Fibroblast of upper back skin (primary cell): ENCODE measurements at regions not wholly inside any gene's neighbourhood (a gene's known extent, or its start where the extent isn't known, plus 50 kb on each side); places are given as distances from the start of the nearest gene placed in this dataset.
"Not testable (repeated sequence)": the region's sequence is repeated elsewhere in the genome, so short reads cannot be mapped to it uniquely, and the experiment has no call there.

Source experiments
- DNase-seq: peaks from one replicate; pipeline ENCODE4 v3.0.0-alpha.2; 2013

GRCh38 chr4:160117686-160118085 is 1014.8 kb downstream of the RAPGEF2 start:
- no peak for DNase-seq

- DNase-seq = not testable (repeated sequence)
Measured at GRCh38 chr4:160125576-160126287, 1022.9 kb downstream of the RAPGEF2 start.

DNA sequence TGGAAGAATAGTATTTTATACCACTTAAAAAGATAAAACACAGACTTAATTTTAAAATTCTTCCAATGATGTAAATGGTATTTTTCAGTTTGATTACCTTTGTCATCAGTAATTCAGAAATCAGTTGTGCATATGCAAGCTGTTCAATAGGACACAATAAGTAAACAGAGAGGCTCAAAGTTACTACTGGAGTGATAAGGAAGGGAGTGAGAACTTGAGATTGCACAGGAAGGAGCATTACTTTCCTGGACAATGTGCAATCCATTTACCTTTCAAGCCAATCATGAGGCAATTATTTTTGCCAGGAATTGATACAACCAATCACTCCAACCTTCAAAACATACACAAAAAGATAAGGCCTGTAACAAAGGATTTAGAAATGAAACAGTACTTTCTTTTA is 1024.3 kb downstream of the RAPGEF2 start:
- DNase-seq = no peak

DNA sequence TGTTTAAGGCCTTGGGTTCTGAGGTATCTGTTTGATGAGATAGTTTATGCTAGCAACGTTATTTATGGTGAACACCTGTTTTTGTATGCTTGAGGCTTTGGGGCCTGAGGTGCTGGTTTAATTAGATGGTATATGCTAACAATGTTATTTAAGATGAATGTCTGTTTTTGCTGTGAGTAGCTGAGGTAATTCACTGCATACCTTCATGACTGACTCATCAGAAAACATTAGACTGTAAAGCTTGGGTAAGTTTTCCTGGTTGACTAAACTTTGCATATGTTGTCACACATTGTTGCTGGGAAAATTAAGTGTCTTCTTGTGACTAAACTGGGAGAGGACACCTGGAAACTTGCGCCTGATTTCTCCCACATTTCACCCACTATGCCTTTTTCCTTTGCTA is 1026.6 kb downstream of the RAPGEF2 start:
- peak; percentile 62 for DNase-seq

DNA sequence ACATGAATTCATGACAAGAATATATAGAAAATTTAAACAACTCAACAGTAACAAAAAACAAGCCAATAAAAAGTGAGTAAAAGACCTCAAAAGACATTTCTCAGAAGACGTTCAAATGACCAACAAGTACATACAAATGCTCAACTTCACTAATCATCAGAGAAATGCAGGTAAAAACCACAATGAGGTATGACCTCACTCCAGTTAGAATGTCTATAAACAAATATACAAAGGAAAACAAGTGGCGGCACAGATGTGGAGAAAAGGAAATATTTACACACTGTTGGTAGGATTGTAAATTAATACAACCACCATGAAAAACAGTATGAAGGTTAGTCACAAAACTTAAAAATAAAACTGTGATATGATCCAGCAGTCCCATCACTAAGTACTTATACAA is 1033.1 kb downstream of the RAPGEF2 start:
- no peak for DNase-seq

- no peak for DNase-seq
Measured at GRCh38 chr4:160141206-160141605, 1038.3 kb downstream of the RAPGEF2 start.

GRCh38 chr4:160142579-160142978 is 1039.7 kb downstream of the RAPGEF2 start:
- no peak for DNase-seq

DNA sequence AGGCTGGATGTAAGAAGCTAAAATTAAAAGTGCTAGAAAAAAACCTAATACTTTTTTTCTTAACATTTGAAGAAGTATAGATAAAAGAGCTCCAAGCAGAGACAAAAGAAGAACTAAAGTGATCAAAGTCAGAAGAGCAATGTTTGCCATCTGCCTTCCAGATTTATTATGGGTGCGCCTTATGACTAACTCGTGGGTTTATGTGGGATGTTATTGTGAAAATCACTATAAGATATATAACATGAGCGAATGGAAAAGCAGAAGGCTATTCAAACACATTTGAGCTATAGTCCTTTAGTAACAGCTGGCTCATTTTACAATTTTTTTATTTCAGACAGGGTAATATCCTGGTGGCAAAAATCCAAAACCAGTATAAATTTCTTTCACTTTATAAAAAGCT is 1040.7 kb downstream of the RAPGEF2 start:
- DNase-seq = peak; percentile 34

DNA sequence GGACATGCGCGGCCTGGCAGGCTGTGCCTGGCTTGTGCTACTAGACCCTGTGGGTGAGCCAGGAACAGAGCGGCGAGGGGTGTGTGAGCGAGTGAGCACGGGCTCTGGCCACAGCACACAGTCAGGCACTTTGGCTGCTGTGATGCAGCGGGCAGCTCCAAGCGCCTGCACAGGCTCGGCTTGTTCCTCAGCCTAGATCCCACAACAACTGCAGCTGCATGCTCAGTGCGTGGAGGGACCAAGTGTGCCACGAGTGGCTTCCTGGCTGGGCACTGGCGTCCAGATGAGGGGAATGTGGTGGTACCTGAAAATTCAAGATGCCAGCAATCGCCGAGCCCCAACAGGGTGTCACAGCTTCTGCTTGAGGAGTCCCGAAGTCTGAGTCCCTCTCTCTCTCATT is 1056.6 kb downstream of the RAPGEF2 start:
- no peak for DNase-seq

DNA sequence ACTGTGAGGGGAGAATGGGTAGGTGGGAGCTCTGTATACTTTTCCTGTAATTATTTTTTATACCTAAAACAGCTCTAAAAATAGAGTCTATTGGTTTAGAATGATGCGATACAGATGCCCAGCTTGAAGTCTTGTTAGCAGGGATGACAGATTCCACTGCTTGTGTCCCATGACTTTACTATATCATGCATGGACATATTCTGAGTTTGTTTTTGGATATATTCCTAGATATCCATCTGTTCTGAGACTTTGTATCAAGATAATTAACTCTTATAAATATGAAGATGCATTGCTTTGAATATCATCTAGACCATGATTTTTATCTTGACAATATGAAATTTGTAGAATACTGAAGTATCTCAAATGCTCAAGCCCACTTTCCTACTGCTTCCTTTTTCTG is 1058.1 kb downstream of the RAPGEF2 start:
- no peak for DNase-seq

DNA sequence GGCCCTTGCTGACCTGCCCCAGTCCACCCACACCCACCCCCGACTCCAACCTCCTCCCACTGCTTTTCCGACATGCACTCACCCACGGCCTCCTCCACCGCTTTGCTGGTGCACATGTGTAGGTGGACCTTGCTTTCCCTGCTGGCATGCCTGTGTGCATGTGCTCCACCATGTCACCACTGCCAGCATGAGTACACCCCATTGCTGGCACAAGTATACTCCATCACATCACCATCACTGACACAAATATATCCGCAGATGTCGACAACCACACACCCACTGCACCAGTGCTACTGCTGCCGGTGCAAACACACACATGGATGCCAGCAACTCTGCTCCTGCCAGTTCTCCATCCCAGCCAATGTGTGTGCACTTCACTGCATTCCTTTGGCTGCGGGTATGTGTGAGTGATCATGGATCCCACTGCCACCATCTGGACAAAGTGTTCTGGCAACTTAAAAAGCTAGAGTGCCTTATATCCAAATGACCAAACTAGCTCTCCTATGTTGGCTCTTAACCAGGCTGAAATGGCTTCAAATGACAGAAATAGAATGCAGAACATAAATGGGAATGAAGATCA is 1072.3 kb downstream of the RAPGEF2 start:
- DNase-seq = peak; percentile 17

DNA sequence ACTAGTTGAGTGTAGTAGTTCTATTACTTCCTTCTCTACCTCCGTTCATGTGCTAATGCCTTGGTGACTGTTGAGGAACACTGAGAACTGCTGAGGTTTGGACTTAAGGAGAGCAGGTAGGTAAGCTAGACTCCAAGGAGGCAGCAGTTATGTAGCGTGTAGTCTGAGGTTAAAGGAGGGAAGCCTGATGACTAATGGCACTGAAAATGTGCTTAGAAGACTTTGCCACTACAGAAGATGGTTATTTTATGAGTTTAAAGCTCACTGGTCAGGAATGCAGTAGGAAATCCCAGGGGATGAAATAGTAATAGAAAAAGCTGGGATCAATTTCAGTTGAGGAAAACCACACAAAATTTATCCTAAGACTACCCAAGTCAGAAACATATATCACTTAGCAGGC is 1077.3 kb downstream of the RAPGEF2 start:
- DNase-seq = peak; percentile 95

DNA sequence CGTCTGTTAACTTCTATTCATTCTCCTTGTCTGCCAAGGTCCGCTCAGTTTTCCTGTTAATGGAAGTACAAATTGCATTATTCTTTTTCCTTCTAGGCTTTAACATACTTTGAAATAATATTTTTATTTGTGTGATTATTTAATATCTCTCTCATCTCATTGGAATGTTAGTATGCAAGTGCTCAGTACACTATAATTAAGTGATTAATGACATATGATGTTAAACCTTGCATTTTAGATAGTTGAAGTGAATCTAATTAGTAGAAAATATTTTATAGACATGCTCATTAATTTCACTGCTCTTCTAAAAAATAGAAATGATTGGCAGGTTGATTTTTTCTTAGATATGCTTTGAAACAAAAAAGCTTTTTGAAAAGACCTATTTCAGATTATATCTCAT is 1079.8 kb downstream of the RAPGEF2 start:
- DNase-seq = no peak

DNA sequence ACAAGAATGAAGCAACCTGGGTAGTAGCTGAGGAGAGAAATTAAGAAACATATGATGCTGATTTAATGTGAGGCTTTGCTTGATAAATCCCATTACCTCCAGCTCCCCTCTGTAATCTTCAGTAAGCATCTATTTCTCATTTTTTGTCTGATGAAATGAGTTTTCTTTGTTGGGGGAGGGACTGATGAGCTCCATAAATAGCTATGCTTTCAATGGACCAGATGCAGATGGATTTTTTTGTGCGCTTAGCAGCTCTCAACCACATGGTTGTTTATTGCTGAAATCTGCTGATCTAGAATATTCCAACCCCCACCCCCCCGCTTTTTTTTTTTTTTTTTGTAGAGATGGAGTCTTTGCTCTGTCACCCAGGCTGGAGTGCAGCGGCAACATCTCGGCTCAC is 1082.0 kb downstream of the RAPGEF2 start:
- DNase-seq = peak; percentile 37

- DNase-seq = no peak
Measured at GRCh38 chr4:160193787-160194186, 1090.9 kb downstream of the RAPGEF2 start.

DNA sequence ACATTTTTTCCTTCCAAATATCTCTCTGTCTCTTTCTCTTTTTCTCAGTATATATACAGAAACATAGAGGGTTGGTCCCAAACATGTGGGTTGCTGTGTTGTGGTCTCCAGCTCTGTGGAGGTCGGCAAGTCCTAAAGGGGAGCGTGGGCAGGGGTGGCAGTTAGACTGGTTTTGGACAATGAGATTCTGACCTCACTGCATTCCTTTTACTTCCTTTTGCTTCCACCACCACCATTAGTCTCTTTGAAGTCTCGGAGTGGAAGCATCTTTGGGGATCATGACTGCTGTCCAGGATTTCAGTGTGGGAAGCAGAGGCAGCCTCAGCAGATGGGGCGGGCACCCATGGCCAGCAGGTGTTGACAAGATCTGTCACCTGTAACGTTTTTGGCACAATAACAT is 1091.8 kb downstream of the RAPGEF2 start:
- DNase-seq = no peak

- DNase-seq = peak; percentile 56
Measured at GRCh38 chr4:160202802-160203201, 1099.9 kb downstream of the RAPGEF2 start.

GRCh38 chr4:160212078-160212477 is 1109.2 kb downstream of the RAPGEF2 start:
- no peak for DNase-seq

GRCh38 chr4:160213366-160213765 is 1110.5 kb downstream of the RAPGEF2 start:
- no peak for DNase-seq

DNA sequence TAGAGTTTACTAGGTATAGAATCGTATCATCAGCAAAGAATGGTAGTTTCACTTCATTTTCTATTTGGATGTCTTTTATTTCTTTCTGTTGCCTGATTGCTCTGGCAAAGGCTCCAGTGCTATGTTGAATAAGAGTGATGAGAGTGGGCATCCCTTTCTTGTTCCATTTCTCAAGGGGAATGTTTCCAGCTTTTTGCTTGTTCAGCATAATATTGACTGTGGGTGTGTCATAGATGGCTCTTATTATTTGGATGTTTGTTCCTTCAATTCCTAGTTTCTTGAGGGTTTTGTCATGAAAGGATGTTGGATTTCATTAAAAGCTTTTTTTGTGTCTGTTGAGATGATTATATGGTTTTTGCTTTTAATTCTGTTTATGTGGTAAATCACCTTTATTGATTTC is 1114.5 kb downstream of the RAPGEF2 start:
- no peak for DNase-seq

GRCh38 chr4:160224049-160224448 is 1121.2 kb downstream of the RAPGEF2 start:
- no peak for DNase-seq

- no peak for DNase-seq
Measured at GRCh38 chr4:160233141-160233540, 1130.3 kb downstream of the RAPGEF2 start.

DNA sequence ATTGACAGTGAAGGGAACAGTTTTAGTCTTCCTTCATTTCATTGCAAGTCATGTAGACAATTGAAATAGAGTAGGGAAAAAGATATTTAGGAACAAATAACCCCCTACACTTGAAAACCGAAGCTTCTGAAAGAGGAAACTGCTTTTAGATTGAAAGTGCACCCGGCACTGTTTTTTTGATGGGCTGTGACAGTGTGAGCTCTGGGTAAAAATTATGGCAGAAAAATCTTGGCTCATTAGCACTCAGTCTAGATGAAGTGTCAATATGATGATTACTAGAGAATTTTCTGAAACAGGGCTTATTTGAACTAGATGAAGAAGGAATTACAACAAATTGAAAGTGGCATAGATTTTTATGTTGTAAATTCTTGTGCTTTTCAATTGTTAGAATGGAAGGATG is 1132.4 kb downstream of the RAPGEF2 start:
- DNase-seq = no peak

DNA sequence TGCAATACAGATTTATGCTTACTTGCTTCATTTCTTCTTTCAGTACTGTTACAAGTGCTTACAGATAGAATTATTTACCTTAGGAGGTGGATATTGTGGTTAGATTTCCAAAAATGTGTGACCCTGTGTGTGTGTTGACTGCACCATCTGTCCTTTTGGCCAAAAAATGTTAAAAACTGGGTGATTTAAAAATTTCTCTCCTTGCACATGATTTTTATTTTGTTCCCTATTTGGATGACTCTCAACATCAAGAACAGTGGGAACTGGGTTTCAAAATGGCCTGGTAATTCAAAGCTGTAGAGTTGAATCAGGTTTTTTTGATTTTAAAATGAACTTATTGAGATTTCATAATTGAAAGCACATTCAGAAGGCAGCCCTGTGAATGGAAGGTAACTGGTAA is 1132.9 kb downstream of the RAPGEF2 start:
- no peak for DNase-seq

GRCh38 chr4:160238790-160239189 is 1135.9 kb downstream of the RAPGEF2 start:
- peak; percentile 32 for DNase-seq
